A549 (cell line): ENCODE measurements at regions not wholly inside any gene's neighbourhood (a gene's known extent, or its start where the extent isn't known, plus 50 kb on each side); places are given as distances from the start of the nearest gene placed in this dataset.

ENCODE experiments used
- ATAC-seq, 2 experiments: fragments of 200-7000 bp in 1 of 2; fragments of >200 bp in 1 of 2; cut with Nextera tagmentation in 1 of 2; cut with Tn5 transposase in 1 of 2; 3 replicates each; pipeline versions ENCODE4 v1.8.0 to v1.9.1; 2018 to 2020; ENCODE audit warnings: mild to moderate bottlenecking in 1 of 2, moderate library complexity in 1 of 2
- CTCF ChIA-PET: fragments of 300-600 bp; sonication (Branson Sonifier 250); formaldehyde crosslinking; extraction: SDS; loops from one replicate; lab custom pipeline; 2021; ENCODE audit warnings: antibody characterized with exemption, inconsistent platforms; lab: Yijun Ruan, JAX
- POLR2A ChIA-PET: fragments of 350-600 bp; formaldehyde crosslinking; extraction: SDS; loops from one replicate; lab custom pipeline; 2021; ENCODE audit warnings: antibody characterized with exemption, inconsistent platforms; lab: Yijun Ruan, JAX
- DNase-seq, 2 experiments: peaks; one replicate each; pipeline versions ENCODE4 v3.0.0 to v3.0.0-alpha.2; 2011 to 2016; ENCODE audit warnings: low read depth in 1 of 2, low spot score in 1 of 2
- FAIRE-seq: peaks from 2 replicates; lab custom pipeline; 2011; peaks lifted over from hg19 to GRCh38; lab: Jason Lieb, UNC
- H3K27ac ChIP-seq, 2 experiments: fragments of >200 bp; sonication (Bioruptor Twin); formaldehyde crosslinking; 3 replicates each; pipeline ENCODE4 v1.5.1; 2016 to 2017
- H3K4me1 ChIP-seq: fragments of >200 bp; sonication (Bioruptor Twin); formaldehyde crosslinking; 3 replicates; pipeline ENCODE4 v1.6.1; 2016
- H3K4me2 ChIP-seq: fragments of >200 bp; sonication (Bioruptor Twin); formaldehyde crosslinking; 3 replicates; pipeline ENCODE4 v1.6.1; 2016
- H3K4me3 ChIP-seq: fragments of >200 bp; sonication (Bioruptor Twin); formaldehyde crosslinking; 3 replicates; pipeline ENCODE4 v1.5.1; 2016
- H3K9me3 ChIP-seq: fragments of >200 bp; sonication (Bioruptor Twin); formaldehyde crosslinking; 3 replicates; pipeline ENCODE4 v1.6.1; 2016
- BHLHE40 ChIP-seq: IDR thresholded peaks from 2 replicates; pipeline ENCODE4 v1.6.1; 2012; ENCODE audit warnings: low read depth, low read length, inconsistent platforms
- CBX2 ChIP-seq: fragments of 200-600 bp; sonication (generic); IDR thresholded peaks from 2 replicates; pipeline ENCODE4 v1.6.1; 2016; ENCODE audit warnings: low read depth, mild to moderate bottlenecking, borderline replicate concordance
- CBX8 ChIP-seq: fragments of 200-600 bp; sonication (generic); IDR thresholded peaks from 2 replicates; pipeline ENCODE4 v1.6.1; 2016
- CHD4 ChIP-seq: fragments of 200-600 bp; sonication (generic); IDR thresholded peaks from 2 replicates; pipeline ENCODE4 v1.6.1; 2016; ENCODE audit warnings: antibody characterized with exemption, mild to moderate bottlenecking, borderline replicate concordance
- CTCF ChIP-seq: fragments of >200 bp; sonication (Bioruptor Twin); formaldehyde crosslinking; IDR thresholded peaks from 3 replicates; pipeline ENCODE4 v1.5.1; 2016
- EHF ChIP-seq: fragments of 250-450 bp; sonication (Bioruptor Pico); IDR thresholded peaks from 2 replicates; pipeline ENCODE4 v1.5.0; 2020; ENCODE audit warnings: mild to moderate bottlenecking
- EHMT2 ChIP-seq: fragments of 200-600 bp; sonication (generic); IDR thresholded peaks from 2 replicates; pipeline ENCODE4 v1.6.1; 2016; ENCODE audit warnings: antibody characterized with exemption, low read depth, mild to moderate bottlenecking, moderate library complexity
- EP300 ChIP-seq, 2 experiments: fragments of >200 bp; sonication (Bioruptor Twin); formaldehyde crosslinking; IDR thresholded peaks; 2 replicates in 1 of 2; 3 replicates in 1 of 2; pipeline ENCODE4 v1.6.1; 2016 to 2017
- FOSB ChIP-seq: fragments of 250-450 bp; sonication (Bioruptor Pico); IDR thresholded peaks from 2 replicates; pipeline ENCODE4 v1.5.0; 2020; ENCODE audit warnings: mild to moderate bottlenecking, moderate library complexity
- FOSL2 ChIP-seq, 2 experiments: fragments of 450-650 bp in 1 of 2; fragments of >200 bp in 1 of 2; sonication (Bioruptor Twin) in 1 of 2; formaldehyde crosslinking; IDR thresholded peaks; 2 replicates each; pipeline versions ENCODE4 v1.5.0 to v1.6.1; 2016 to 2020; ENCODE audit warnings: mild to moderate bottlenecking in 1 of 2, moderate library complexity in 1 of 2
- GATA3 ChIP-seq: IDR thresholded peaks from 2 replicates; pipeline ENCODE4 v1.6.1; 2012; ENCODE audit warnings: borderline replicate concordance
- HEYL ChIP-seq: fragments of 250-450 bp; sonication (Bioruptor Pico); IDR thresholded peaks from 2 replicates; pipeline ENCODE4 v1.8.0; 2021; ENCODE audit warnings: mild to moderate bottlenecking, moderate library complexity
- HOXA7 ChIP-seq: fragments of 250-450 bp; sonication (Bioruptor Pico); IDR thresholded peaks from 2 replicates; pipeline ENCODE4 v1.5.0; 2020; ENCODE audit warnings: mild to moderate bottlenecking, moderate library complexity
- JUNB ChIP-seq: fragments of >200 bp; sonication (Bioruptor Twin); formaldehyde crosslinking; IDR thresholded peaks from 2 replicates; pipeline ENCODE4 v1.6.1; 2016
- KDM5A ChIP-seq: fragments of 200-600 bp; sonication (generic); IDR thresholded peaks from 2 replicates; pipeline ENCODE4 v1.6.1; 2016; ENCODE audit warnings: antibody characterized with exemption, mild to moderate bottlenecking
- MAX ChIP-seq: IDR thresholded peaks from 2 replicates; pipeline ENCODE4 v1.6.1; 2012
- MAZ ChIP-seq: fragments of 150-350 bp; IDR thresholded peaks from 2 replicates; pipeline ENCODE4 v1.6.1; 2014; ENCODE audit warnings: antibody characterized with exemption, low read depth, low read length, borderline replicate concordance
- MYC ChIP-seq: IDR thresholded peaks from 2 replicates; pipeline ENCODE4 v1.6.1; 2012; ENCODE audit warnings: mild to moderate bottlenecking, inconsistent platforms, low read length, improper control_type of control experiment, borderline replicate concordance
- NFE2L2 ChIP-seq: fragments of 150-350 bp; conservative IDR thresholded peaks from 2 replicates; pipeline ENCODE4 v1.6.1; 2014; ENCODE audit warnings: low read length
- NR3C1 ChIP-seq: fragments of >200 bp; sonication (Bioruptor Twin); formaldehyde crosslinking; IDR thresholded peaks from 3 replicates; pipeline ENCODE4 v1.6.1; 2017
- PBX3 ChIP-seq: IDR thresholded peaks from 2 replicates; pipeline ENCODE4 v1.6.1; 2012
- PHF8 ChIP-seq: fragments of 200-600 bp; sonication (generic); IDR thresholded peaks from 2 replicates; pipeline ENCODE4 v1.6.1; 2016; ENCODE audit warnings: low read depth, mild to moderate bottlenecking, antibody characterized with exemption, moderate library complexity, borderline replicate concordance
- POLR2A ChIP-seq: IDR thresholded peaks from 2 replicates; pipeline ENCODE4 v1.6.1; 2012; ENCODE audit warnings: mild to moderate bottlenecking, low read length
- POLR2AphosphoS2 ChIP-seq: conservative IDR thresholded peaks from 2 replicates; pipeline ENCODE4 v1.6.1; 2012; ENCODE audit warnings: low read length, improper control_type of control experiment, inconsistent platforms
- RAD21 ChIP-seq, 2 experiments: fragments of >200 bp in 1 of 2; sonication (Bioruptor Twin) in 1 of 2; formaldehyde crosslinking in 1 of 2; IDR thresholded peaks in 1 of 2; conservative IDR thresholded peaks in 1 of 2; 2 replicates in 1 of 2; 3 replicates in 1 of 2; pipeline ENCODE4 v1.6.1; 2012 to 2018; ENCODE audit warnings: inconsistent platforms in 1 of 2
- RCOR1 ChIP-seq: fragments of 150-350 bp; IDR thresholded peaks from 2 replicates; pipeline ENCODE4 v1.6.1; 2014; ENCODE audit warnings: antibody characterized with exemption, low read length, low read depth
- RNF2 ChIP-seq: fragments of 200-600 bp; sonication (generic); IDR thresholded peaks from 2 replicates; pipeline ENCODE4 v1.6.1; 2016; ENCODE audit warnings: low read depth, mild to moderate bottlenecking, antibody characterized with exemption, moderate library complexity, borderline replicate concordance
- TP53 ChIP-seq: fragments of 250-450 bp; sonication (Bioruptor Pico); IDR thresholded peaks from 2 replicates; pipeline ENCODE4 v1.5.0; 2021; ENCODE audit warnings: mild to moderate bottlenecking, moderate library complexity
- ZC3H11A ChIP-seq: fragments of 450-650 bp; IDR thresholded peaks from 2 replicates; pipeline ENCODE4 v1.6.1; 2014; ENCODE audit warnings: antibody characterized with exemption, mild to moderate bottlenecking
- ZNF302 ChIP-seq: fragments of 250-450 bp; sonication (Bioruptor Pico); IDR thresholded peaks from 2 replicates; pipeline ENCODE4 v1.9.0; 2021; ENCODE audit warnings: inconsistent platforms, mild to moderate bottlenecking, moderate library complexity
- ZSCAN20 ChIP-seq: fragments of 250-450 bp; sonication (Bioruptor Pico); IDR thresholded peaks from 2 replicates; pipeline ENCODE4 v1.8.0; 2022; ENCODE audit warnings: mild to moderate bottlenecking, moderate library complexity
- WGBS: methylation state at CpG from one replicate; pipeline ENCODE4 v1.1.6; 2017; ENCODE audit errors: missing lambda C conversion rate; 5-methylcytosine and 5-hydroxymethylcytosine counted together
- TF ChIP-seq, protein P1 (sequence below): fragments of 450-650 bp; IDR thresholded peaks from 2 replicates; pipeline ENCODE4 v1.6.1; 2014; ENCODE audit warnings: antibody characterized with exemption
- TF ChIP-seq, protein P2 (sequence below): fragments of >200 bp; sonication (Bioruptor Twin); formaldehyde crosslinking; IDR thresholded peaks from 3 replicates; pipeline ENCODE4 v1.6.1; 2016

DNA sequence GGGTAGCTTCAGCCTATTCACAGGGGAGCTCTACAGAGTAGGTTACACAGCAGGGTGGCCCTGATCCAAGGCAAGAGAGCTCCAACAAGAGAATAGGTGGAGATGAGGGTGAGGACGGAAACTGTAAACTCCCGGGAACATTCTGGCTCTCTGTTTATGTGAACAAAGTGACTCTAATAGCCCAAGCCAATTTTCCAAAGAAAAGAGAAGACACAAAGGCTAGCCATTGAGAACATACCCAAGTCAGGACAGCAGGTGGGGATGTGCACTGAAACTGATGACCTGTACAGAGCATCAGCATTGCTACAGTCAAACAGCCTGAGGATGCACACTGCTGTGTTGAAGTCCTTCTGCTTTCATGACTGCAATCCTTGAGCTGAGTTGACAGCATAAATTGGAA, 136.0 kb upstream of the TOP1 start:
- Histone ChIP-seq H3K4me1 (no peaks in the 10 kb centered on the region), H3K27ac (no peak overlapping the region), H3K9me3 (no peaks in the 10 kb centered on the region), H3K4me3 (no peak overlapping the region), H3K4me2 (no peak overlapping the region)
- ATAC-seq, result peak; percentile 49 to 61; a peak in 3 of 6 replicates
- DNase-seq, result no peak
- no peak for TF ChIP-seq JUNB
- no peak for TF ChIP-seq GATA3
- no peak for TF ChIP-seq EP300 (IDR thresholded peaks at IDR 0.05)
- TF ChIP-seq RNF2, result no peak
- no peak for TF ChIP-seq MAX
- no peak for TF ChIP-seq CHD4
- no peak for TF ChIP-seq EHMT2
- no peak for TF ChIP-seq RCOR1
- no peak for TF ChIP-seq MYC
- no peak for TF ChIP-seq NFE2L2
- no peak for TF ChIP-seq POLR2A
- TF ChIP-seq EHF, result no peak
- TF ChIP-seq, protein P1, sequence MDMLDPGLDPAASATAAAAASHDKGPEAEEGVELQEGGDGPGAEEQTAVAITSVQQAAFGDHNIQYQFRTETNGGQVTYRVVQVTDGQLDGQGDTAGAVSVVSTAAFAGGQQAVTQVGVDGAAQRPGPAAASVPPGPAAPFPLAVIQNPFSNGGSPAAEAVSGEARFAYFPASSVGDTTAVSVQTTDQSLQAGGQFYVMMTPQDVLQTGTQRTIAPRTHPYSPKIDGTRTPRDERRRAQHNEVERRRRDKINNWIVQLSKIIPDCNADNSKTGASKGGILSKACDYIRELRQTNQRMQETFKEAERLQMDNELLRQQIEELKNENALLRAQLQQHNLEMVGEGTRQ, result no peak
- no peak for TF ChIP-seq CBX8
- TF ChIP-seq CTCF, result no peak
- TF ChIP-seq PHF8, result no peak
- TF ChIP-seq BHLHE40, result no peak
- CTCF ChIA-PET, result no interaction called here
- 8% methylated on average over 2 of the region's 2 CpGs for WGBS
- POLR2A ChIA-PET, result no interaction called here
- FAIRE-seq, result no peak

DNA sequence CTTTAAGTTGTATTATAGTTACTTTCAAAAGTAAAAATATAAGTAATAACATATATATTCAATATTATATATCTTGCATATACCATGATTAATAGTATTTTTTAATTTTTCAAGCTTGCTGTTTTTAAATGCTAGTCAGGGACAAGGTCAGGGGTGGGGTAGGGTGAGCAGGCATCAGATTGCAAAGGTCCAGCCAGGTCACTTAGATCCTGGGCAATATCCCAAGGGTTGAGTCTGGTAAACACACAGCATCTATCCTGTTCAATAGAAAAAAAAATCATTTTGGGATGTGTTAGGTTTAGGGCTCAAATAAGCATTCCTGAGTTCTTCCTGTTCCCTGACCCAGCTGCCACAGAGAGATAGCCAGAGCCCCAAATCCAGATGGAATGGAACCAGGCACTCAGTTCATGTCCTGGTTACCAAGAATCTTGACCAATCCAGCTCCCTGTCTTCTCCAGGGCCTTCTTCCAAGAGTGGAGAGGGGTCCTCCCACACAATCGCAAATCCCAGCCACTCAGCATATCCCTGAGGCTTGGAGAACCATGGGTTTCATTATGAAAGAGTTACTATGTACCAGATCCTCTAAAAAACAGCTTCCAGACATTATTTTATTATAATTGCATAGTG, 134.9 kb upstream of the TOP1 start:
- H3K4me2 ChIP-seq, result no peak overlapping the region
- 0% methylated on average over 1 of the region's 1 CpG for whole genome bisulfite sequencing
- no peak for ATAC-seq
- H3K9me3 ChIP-seq, result no peaks in the 10 kb centered on the region
- H3K4me1 ChIP-seq, result no peaks in the 10 kb centered on the region
- ChIA-PET POLR2A (no interaction called here), CTCF (no interaction called here)
- H3K27ac ChIP-seq, result no peak overlapping the region
- DNase-seq, result no peak
- H3K4me3 ChIP-seq, result no peak overlapping the region
- TF ChIP-seq CHD4 (no peak), CBX8 (no peak), CBX2 (no peak), TP53 (CRISPR knock-in tag) (no peak), MAZ (no peak), RAD21 (conservative IDR thresholded peaks at IDR 0.05 in 1 of 2, IDR thresholded peaks at IDR 0.05 in 1 of 2) (no peak), FOSL2 (IDR thresholded peaks at IDR 0.05) (no peak), FOSL2 (CRISPR knock-in tag; IDR thresholded peaks at IDR 0.05) (no peak), HOXA7 (no peak), KDM5A (no peak), HEYL (CRISPR knock-in tag) (no peak), ZC3H11A (no peak), ZNF302 (CRISPR knock-in tag) (no peak), ZSCAN20 (CRISPR knock-in tag) (no peak), PHF8 (no peak), NR3C1 (no peak), FOSB (no peak), RNF2 (no peak), POLR2AphosphoS2 (no peak), PBX3 (no peak)
- TF ChIP-seq, protein P2, sequence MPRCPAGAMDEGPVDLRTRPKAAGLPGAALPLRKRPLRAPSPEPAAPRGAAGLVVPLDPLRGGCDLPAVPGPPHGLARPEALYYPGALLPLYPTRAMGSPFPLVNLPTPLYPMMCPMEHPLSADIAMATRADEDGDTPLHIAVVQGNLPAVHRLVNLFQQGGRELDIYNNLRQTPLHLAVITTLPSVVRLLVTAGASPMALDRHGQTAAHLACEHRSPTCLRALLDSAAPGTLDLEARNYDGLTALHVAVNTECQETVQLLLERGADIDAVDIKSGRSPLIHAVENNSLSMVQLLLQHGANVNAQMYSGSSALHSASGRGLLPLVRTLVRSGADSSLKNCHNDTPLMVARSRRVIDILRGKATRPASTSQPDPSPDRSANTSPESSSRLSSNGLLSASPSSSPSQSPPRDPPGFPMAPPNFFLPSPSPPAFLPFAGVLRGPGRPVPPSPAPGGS, result no peak
- TF ChIP-seq, all 56 proteins: peak for 0
- no peak for FAIRE-seq
